ENCODE measurements at regions not wholly inside any gene's neighbourhood (a gene's known extent, or its start where the extent isn't known, plus 50 kb on each side); places are given as distances from the start of the nearest gene placed in this dataset.
A peak's percentile ranks its signal among the peaks of the same experiment; 100 is the strongest.

GRCh38 chr15:25557926-25558325 lies 119.1 kb upstream of the UBE3A start:
- DNase-seq = no peak

- DNase-seq = no peak
These were observed 117.3 kb upstream of the UBE3A start for GRCh38 chr15:25556136-25556535.

GRCh38 chr15:25554640-25555039 lies 115.8 kb upstream of the UBE3A start:
- DNase-seq = no peak

GRCh38 chr15:25548600-25548999 lies 109.8 kb upstream of the UBE3A start:
- DNase-seq = no peak

- no peak for DNase-seq
These were observed 107.1 kb upstream of the UBE3A start for GRCh38 chr15:25545889-25546288.

GRCh38 chr15:25545017-25545416 lies 106.2 kb upstream of the UBE3A start:
- no peak for DNase-seq

- no peak for DNase-seq
These were observed 105.3 kb upstream of the UBE3A start for GRCh38 chr15:25544076-25544475.

GRCh38 chr15:25543196-25543595 lies 104.4 kb upstream of the UBE3A start:
- peak; percentile 20 for DNase-seq

GRCh38 chr15:25541228-25541627 lies 102.4 kb upstream of the UBE3A start:
- DNase-seq = no peak

GRCh38 chr15:25536801-25537611 lies 98.2 kb upstream of the UBE3A start:
- no peak for DNase-seq

- DNase-seq = no peak
These were observed 97.0 kb upstream of the UBE3A start for GRCh38 chr15:25535866-25536265.

- no peak for DNase-seq
These were observed 95.5 kb upstream of the UBE3A start for GRCh38 chr15:25534293-25534692.

GRCh38 chr15:25532269-25533140 lies 93.7 kb upstream of the UBE3A start:
- no peak for DNase-seq

- no peak for DNase-seq
These were observed 91.0 kb upstream of the UBE3A start for GRCh38 chr15:25529774-25530173.

GRCh38 chr15:25527118-25527517 lies 88.3 kb upstream of the UBE3A start:
- DNase-seq = no peak

- DNase-seq = no peak
These were observed 86.9 kb upstream of the UBE3A start for GRCh38 chr15:25525741-25526140.

- no peak for DNase-seq
These were observed 76.8 kb upstream of the UBE3A start for GRCh38 chr15:25515633-25516032.

- no peak for DNase-seq
These were observed 75.7 kb upstream of the UBE3A start for GRCh38 chr15:25514522-25514921.

GRCh38 chr15:25512957-25513356 lies 74.1 kb upstream of the UBE3A start:
- no peak for DNase-seq

GRCh38 chr15:25510146-25510545 lies 71.3 kb upstream of the UBE3A start:
- no peak for DNase-seq

GRCh38 chr15:25509703-25510102 lies 70.9 kb upstream of the UBE3A start:
- no peak for DNase-seq

GRCh38 chr15:25508369-25509002 lies 69.7 kb upstream of the UBE3A start:
- DNase-seq = peak; percentile 2

- no peak for DNase-seq
These were observed 65.5 kb upstream of the UBE3A start for GRCh38 chr15:25504307-25504706.
